B cell (primary cell): ENCODE measurements at regions not wholly inside any gene's neighbourhood (a gene's known extent, or its start where the extent isn't known, plus 50 kb on each side); places are given as distances from the start of the nearest gene placed in this dataset.

Experiments
- ATAC-seq: fragments of 200-7000 bp; cut with Tn5 transposase; one replicate; pipeline ENCODE4 v1.10.0; 2021; ENCODE audit warnings: low read depth, mild to moderate bottlenecking, moderate number of reproducible peaks, moderate library complexity
- CTCF ChIA-PET: fragments of 350-600 bp; sonication (Branson Sonifier 250); formaldehyde crosslinking; loops from one replicate; lab custom pipeline; 2021; ENCODE audit warnings: antibody characterized with exemption, inconsistent platforms; lab: Charles Lee
- POLR2A ChIA-PET: fragments of 350-600 bp; sonication (Branson Sonifier 250); formaldehyde crosslinking; loops from one replicate; lab custom pipeline; 2021; ENCODE audit warnings: antibody characterized with exemption; lab: Charles Lee
- DNase-seq: peaks from one replicate; pipeline ENCODE4 v3.0.0; 2013
- H2AFZ ChIP-seq: 2 replicates; pipeline ENCODE4 v1.6.1; 2012; ENCODE audit warnings: mild to moderate bottlenecking, low read depth, low read length; ENCODE audit not compliant: insufficient read depth, poor library complexity, severe bottlenecking
- H3K27ac ChIP-seq, 2 donors: 1 replicate in 1 of 2; 2 replicates in 1 of 2; pipeline ENCODE4 v1.5.1; 2012 to 2013; ENCODE audit warnings: low read length in 2 of 2, mild to moderate bottlenecking in 2 of 2, moderate library complexity in 1 of 2
- H3K27me3 ChIP-seq, 4 experiments: fragments of 200-600 bp in 1 of 4; sonication (generic) in 1 of 4; replicated peaks in 1 of 4; 1 replicate in 2 of 4; 2 replicates in 2 of 4; pipeline versions ENCODE4 v1.6.1 to v1.7.0; 2013 to 2016; ENCODE audit warnings: low read length in 3 of 4, mild to moderate bottlenecking in 2 of 4, mixed read lengths in 1 of 4, moderate library complexity in 1 of 4; ENCODE audit not compliant: insufficient read depth in 4 of 4, control insufficient read depth in 3 of 4; ENCODE audit errors: control extremely low read depth in 1 of 4
- H3K36me3 ChIP-seq, 2 experiments: replicated peaks in 1 of 2; 1 replicate in 1 of 2; 2 replicates in 1 of 2; pipeline versions ENCODE4 v1.6.1 to v1.7.1; 2013; ENCODE audit warnings: low read length in 1 of 2; ENCODE audit not compliant: insufficient read depth in 2 of 2, control insufficient read depth in 1 of 2; ENCODE audit errors: control extremely low read depth in 1 of 2, extremely low read depth in 1 of 2
- H3K4me1 ChIP-seq, 2 donors: fragments of 200-600 bp in 1 of 2; sonication (generic) in 1 of 2; 1 replicate in 1 of 2; 2 replicates in 1 of 2; pipeline versions ENCODE4 v1.5.1 to v1.6.1; 2013 to 2017; ENCODE audit warnings: low read length in 2 of 2; ENCODE audit not compliant: control insufficient read depth in 2 of 2, insufficient read depth in 2 of 2
- H3K4me2 ChIP-seq: replicated peaks from 2 replicates; pipeline ENCODE3; 2012; ENCODE audit warnings: mild to moderate bottlenecking, low read depth, low read length; ENCODE audit not compliant: poor library complexity, severe bottlenecking
- H3K4me3 ChIP-seq, 5 experiments: fragments of 200-600 bp in 1 of 5; sonication (generic) in 1 of 5; 1 replicate in 3 of 5; 2 replicates in 2 of 5; pipeline versions ENCODE4 v1.5.1 to v1.7.0; 2011 to 2016; ENCODE audit warnings: low read length in 4 of 5, mild to moderate bottlenecking in 4 of 5, low read depth in 2 of 5, control low read depth in 1 of 5, moderate library complexity in 1 of 5; ENCODE audit not compliant: insufficient read depth in 1 of 5; ENCODE audit errors: control extremely low read depth in 1 of 5, extremely low read depth in 1 of 5
- H3K79me2 ChIP-seq: fragments of 200-600 bp; sonication (generic); one replicate; pipeline ENCODE4 v1.6.0; 2016; ENCODE audit warnings: low read length; ENCODE audit not compliant: control insufficient read depth, insufficient read depth
- H3K9ac ChIP-seq: fragments of 200-600 bp; sonication (generic); 2 replicates; pipeline ENCODE4 v1.6.1; 2017; ENCODE audit warnings: mild to moderate bottlenecking, low read length, moderate library complexity
- H3K9me3 ChIP-seq, 3 donors: one replicate each; pipeline versions ENCODE4 v1.6.1 to v1.7.1; 2013; ENCODE audit warnings: low read length in 2 of 3; ENCODE audit not compliant: control insufficient read depth in 2 of 3, insufficient read depth in 1 of 3; ENCODE audit errors: control extremely low read depth in 1 of 3
- H4K20me1 ChIP-seq: 2 replicates; pipeline ENCODE4 v1.6.0; 2012; ENCODE audit warnings: mild to moderate bottlenecking, low read length; ENCODE audit not compliant: insufficient read depth, control insufficient read depth, poor library complexity, severe bottlenecking
- H3K27ac Mint-ChIP-seq: one replicate; pipeline ENCODE4 v1.8.0; 2021; ENCODE audit warnings: mixed read lengths
- H3K27me3 Mint-ChIP-seq: one replicate; pipeline ENCODE4 v1.8.0; 2021; ENCODE audit warnings: mixed read lengths
- H3K4me1 Mint-ChIP-seq: one replicate; pipeline ENCODE4 v1.8.0; 2021; ENCODE audit warnings: mixed read lengths
- H3K4me3 Mint-ChIP-seq: one replicate; pipeline ENCODE4 v1.8.0; 2021; ENCODE audit warnings: mixed read lengths
- H3K9me3 Mint-ChIP-seq: one replicate; pipeline ENCODE4 v1.8.0; 2022; ENCODE audit warnings: mixed read lengths; ENCODE audit not compliant: insufficient read depth
- CTCF ChIP-seq: fragments of 200-600 bp; IDR thresholded peaks from one replicate; pipeline ENCODE4 v1.8.0; 2022; ENCODE audit warnings: antibody characterized with exemption, mild to moderate bottlenecking
- EZH2 ChIP-seq: IDR thresholded peaks from 2 replicates; pipeline ENCODE4 v1.6.1; 2012; ENCODE audit warnings: borderline replicate concordance, low read depth, mild to moderate bottlenecking, moderate library complexity, low read length; ENCODE audit not compliant: insufficient read depth, poor library complexity, severe bottlenecking
- WGBS: methylation state at CpG from one replicate; pipeline ENCODE4 v1.1.5; 2013; ENCODE audit warnings: missing lambda C conversion rate; ENCODE audit not compliant: insufficient coverage; 5-methylcytosine and 5-hydroxymethylcytosine counted together
- intact Hi-C: fragments of 100-400 bp; cut with micrococcal nuclease; formaldehyde crosslinking; loops from one replicate; pipeline ENCODE4 v1.10.0; 2022

- ATAC-seq: no peak
- Histone ChIP-seq H2AFZ (no peak overlapping the region), H3K9me3 (peaks cover 0 to 9% (median 0%) of the 10 kb centered on the region in 3 donors), H3K9ac (no peak overlapping the region), H3K27me3 (peaks cover 0 to 5% (median 0%) of the 10 kb centered on the region in 4 experiments), H3K4me1 (no peaks in the 10 kb centered on the region), H3K36me3 (no peaks in the 10 kb centered on the region), H3K79me2 (no peaks in the 10 kb centered on the region), H4K20me1 (no peaks in the 10 kb centered on the region), H3K4me2 (no peak overlapping the region), H3K4me3 (no peak overlapping the region), H3K27ac (no peak overlapping the region)
- ChIA-PET CTCF (interaction anchor here (0.6 to 1.1 kb wide), 2 partner anchors 62 to 292 kb away, joined by 3 read pairs; no protein-coding TSS in a partner anchor), POLR2A (no interaction called here)
- TF ChIP-seq CTCF: no peak
- peak; percentile 17 for DNase-seq
- peaks cover 17% of the 10 kb centered on the region for H3K27me3 Mint-ChIP-seq
- WGBS: 43% methylated on average over 6 of the region's 7 CpGs
- no peak overlapping the region for H3K27ac Mint-ChIP-seq
- intact Hi-C loops: no loop called here
- H3K4me1 Mint-ChIP-seq: no peaks in the 10 kb centered on the region
- H3K4me3 Mint-ChIP-seq: no peak overlapping the region
- H3K9me3 Mint-ChIP-seq: peaks cover 4% of the 10 kb centered on the region
These were observed 131.9 kb downstream of the SHANK2 start for GRCh38 chr11:71120471-71120896.

GRCh38 chr11:71119656-71120269, 132.6 kb downstream of the SHANK2 start:
- 95% methylated on average over 7 of the region's 9 CpGs for WGBS
- Histone ChIP-seq H3K9me3 (peaks cover 0 to 9% (median 0%) of the 10 kb centered on the region in 3 donors), H4K20me1 (no peaks in the 10 kb centered on the region), H3K36me3 (no peaks in the 10 kb centered on the region), H3K9ac (no peak overlapping the region), H3K4me3 (no peak overlapping the region), H3K27me3 (peaks cover 0 to 7% (median 0%) of the 10 kb centered on the region in 4 experiments), H3K4me1 (no peaks in the 10 kb centered on the region), H2AFZ (no peak overlapping the region), H3K4me2 (no peak overlapping the region), H3K79me2 (no peaks in the 10 kb centered on the region), H3K27ac (no peak overlapping the region)
- POLR2A ChIA-PET: no interaction called here
- no peaks in the 10 kb centered on the region for H3K4me1 Mint-ChIP-seq
- peaks cover 19% of the 10 kb centered on the region for H3K27me3 Mint-ChIP-seq
- ATAC-seq: no peak
- no peak for TF ChIP-seq EZH2
- TF ChIP-seq CTCF: no peak
- intact Hi-C loops: no loop called here
- H3K27ac Mint-ChIP-seq: no peak overlapping the region
- no peak for DNase-seq
- CTCF ChIA-PET: interaction anchor here (1.1 kb wide), 1 partner anchor 293 kb away, joined by 3 read pairs; no protein-coding TSS in a partner anchor
- H3K9me3 Mint-ChIP-seq: peaks cover 4% of the 10 kb centered on the region
- H3K4me3 Mint-ChIP-seq: no peak overlapping the region
